Ishikawa (cell line): ENCODE measurements at regions not wholly inside any gene's neighbourhood (a gene's known extent, or its start where the extent isn't known, plus 50 kb on each side); places are given as distances from the start of the nearest gene placed in this dataset.

Experiments
- CEBPB ChIP-seq: IDR thresholded peaks from 2 replicates; pipeline ENCODE4 v1.6.1; 2012
- CREB1 ChIP-seq: IDR thresholded peaks from 2 replicates; pipeline ENCODE4 v1.6.1; 2012; ENCODE audit warnings: low read depth
- EGR1 ChIP-seq: IDR thresholded peaks from 2 replicates; pipeline ENCODE4 v1.6.1; 2012
- EP300 ChIP-seq: IDR thresholded peaks from 2 replicates; pipeline ENCODE4 v1.6.1; 2012; ENCODE audit warnings: borderline replicate concordance
- FOXM1 ChIP-seq: IDR thresholded peaks from 2 replicates; pipeline ENCODE4 v1.6.1; 2012; ENCODE audit warnings: low read depth, borderline replicate concordance
- MAX ChIP-seq: IDR thresholded peaks from 2 replicates; pipeline ENCODE4 v1.6.1; 2012
- NFIC ChIP-seq: IDR thresholded peaks from 2 replicates; pipeline ENCODE4 v1.6.1; 2012
- RAD21 ChIP-seq: IDR thresholded peaks from 2 replicates; pipeline ENCODE4 v1.6.1; 2012; ENCODE audit warnings: low read depth
- REST ChIP-seq: IDR thresholded peaks from 2 replicates; pipeline ENCODE4 v1.6.1; 2012; ENCODE audit warnings: low read depth, mild to moderate bottlenecking
- TAF1 ChIP-seq: IDR thresholded peaks from 2 replicates; pipeline ENCODE4 v1.6.1; 2012; ENCODE audit warnings: low read depth, mild to moderate bottlenecking
- TCF12 ChIP-seq: IDR thresholded peaks from 2 replicates; pipeline ENCODE4 v1.6.1; 2012; ENCODE audit warnings: low read depth
- TEAD4 ChIP-seq: IDR thresholded peaks from 2 replicates; pipeline ENCODE4 v1.6.1; 2012
- USF1 ChIP-seq: IDR thresholded peaks from 2 replicates; pipeline ENCODE4 v1.6.1; 2012
- YY1 ChIP-seq: IDR thresholded peaks from 2 replicates; pipeline ENCODE4 v1.6.1; 2012; ENCODE audit warnings: low read depth
- ZBTB7A ChIP-seq: IDR thresholded peaks from 2 replicates; pipeline ENCODE4 v1.6.1; 2012; ENCODE audit warnings: low read depth

- TF ChIP-seq EP300 = no peak
- TF ChIP-seq REST = no peak
- TF ChIP-seq TCF12 = no peak
- no peak for TF ChIP-seq ZBTB7A
- no peak for TF ChIP-seq TAF1
- no peak for TF ChIP-seq USF1
- no peak for TF ChIP-seq FOXM1
- TF ChIP-seq CEBPB = no peak
- no peak for TF ChIP-seq NFIC
These were observed 55.6 kb upstream of the ACAN start for GRCh38 chr15:88747631-88748030.

- TF ChIP-seq EP300 (no peak), FOXM1 (no peak), CREB1 (no peak), TCF12 (no peak), CEBPB (no peak), TAF1 (no peak), RAD21 (no peak), YY1 (no peak), USF1 (no peak), TEAD4 (no peak), EGR1 (no peak), REST (no peak), ZBTB7A (no peak), NFIC (no peak)
These were observed 55.2 kb upstream of the ACAN start for GRCh38 chr15:88748081-88748480.

GRCh38 chr15:88748651-88749050 lies 54.6 kb upstream of the ACAN start:
- TF ChIP-seq MAX (no peak), REST (no peak), CEBPB (no peak), YY1 (no peak), TCF12 (no peak), EGR1 (no peak), TAF1 (no peak), CREB1 (no peak), TEAD4 (no peak), FOXM1 (no peak), USF1 (no peak), ZBTB7A (no peak), RAD21 (no peak), EP300 (no peak)

GRCh38 chr15:88749699-88750098 lies 53.5 kb upstream of the ACAN start:
- TF ChIP-seq TAF1 (no peak), MAX (no peak), CREB1 (no peak), CEBPB (no peak), EP300 (no peak), TCF12 (no peak), USF1 (no peak), TEAD4 (no peak), RAD21 (no peak), FOXM1 (no peak), NFIC (no peak), ZBTB7A (no peak), REST (no peak), EGR1 (no peak), YY1 (no peak)
